Liver (tissue), 3 donors: ENCODE measurements at regions not wholly inside any gene's neighbourhood (a gene's known extent, or its start where the extent isn't known, plus 50 kb on each side); places are given as distances from the start of the nearest gene placed in this dataset.

Source experiments
- EGR1 ChIP-seq, 2 donors: IDR thresholded peaks; 2 replicates each; pipeline ENCODE4 v1.6.1; 2016 to 2018; ENCODE audit warnings: antibody characterized with exemption in 2 of 2, low read depth in 2 of 2
- TF ChIP-seq, protein P1 (sequence below): fragments of 150-350 bp; IDR thresholded peaks from 2 replicates; pipeline ENCODE4 v1.5.1; 2017; ENCODE audit warnings: improper control_type of control experiment, low read depth, low read length; ENCODE audit not compliant: missing input control
- TF ChIP-seq, protein P2 (sequence below): IDR thresholded peaks from 2 replicates; pipeline ENCODE4 v1.6.1; 2016; ENCODE audit warnings: antibody characterized with exemption
- TF ChIP-seq, protein P3 (sequence below): IDR thresholded peaks from 2 replicates; pipeline ENCODE4 v1.6.1; 2016; ENCODE audit warnings: antibody characterized with exemption, mild to moderate bottlenecking
- donor health status: healthy.
- donor health status: healthy.

DNA sequence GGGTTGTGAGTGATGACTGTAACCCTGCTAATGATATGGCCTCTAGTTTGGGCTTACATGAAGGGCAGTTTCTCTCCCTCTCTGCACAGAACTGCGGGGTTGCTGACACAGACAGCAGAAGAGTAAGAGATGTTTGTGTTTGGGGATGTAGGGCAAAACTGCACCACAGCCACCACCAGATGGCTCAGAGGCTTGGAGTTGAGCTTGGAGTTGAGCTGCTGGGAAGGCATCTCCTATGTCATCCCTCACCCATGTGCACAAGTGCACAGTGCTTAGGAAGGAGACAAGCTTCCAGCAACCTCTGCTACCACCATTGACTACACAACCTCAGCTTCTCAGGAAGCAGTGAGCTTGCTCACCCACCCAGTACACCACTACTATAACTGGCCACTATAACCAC, 303.9 kb upstream of the DEFB112 start:
- TF ChIP-seq, protein P1, sequence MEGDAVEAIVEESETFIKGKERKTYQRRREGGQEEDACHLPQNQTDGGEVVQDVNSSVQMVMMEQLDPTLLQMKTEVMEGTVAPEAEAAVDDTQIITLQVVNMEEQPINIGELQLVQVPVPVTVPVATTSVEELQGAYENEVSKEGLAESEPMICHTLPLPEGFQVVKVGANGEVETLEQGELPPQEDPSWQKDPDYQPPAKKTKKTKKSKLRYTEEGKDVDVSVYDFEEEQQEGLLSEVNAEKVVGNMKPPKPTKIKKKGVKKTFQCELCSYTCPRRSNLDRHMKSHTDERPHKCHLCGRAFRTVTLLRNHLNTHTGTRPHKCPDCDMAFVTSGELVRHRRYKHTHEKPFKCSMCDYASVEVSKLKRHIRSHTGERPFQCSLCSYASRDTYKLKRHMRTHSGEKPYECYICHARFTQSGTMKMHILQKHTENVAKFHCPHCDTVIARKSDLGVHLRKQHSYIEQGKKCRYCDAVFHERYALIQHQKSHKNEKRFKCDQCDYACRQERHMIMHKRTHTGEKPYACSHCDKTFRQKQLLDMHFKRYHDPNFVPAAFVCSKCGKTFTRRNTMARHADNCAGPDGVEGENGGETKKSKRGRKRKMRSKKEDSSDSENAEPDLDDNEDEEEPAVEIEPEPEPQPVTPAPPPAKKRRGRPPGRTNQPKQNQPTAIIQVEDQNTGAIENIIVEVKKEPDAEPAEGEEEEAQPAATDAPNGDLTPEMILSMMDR, result no peak
- TF ChIP-seq, protein P2, sequence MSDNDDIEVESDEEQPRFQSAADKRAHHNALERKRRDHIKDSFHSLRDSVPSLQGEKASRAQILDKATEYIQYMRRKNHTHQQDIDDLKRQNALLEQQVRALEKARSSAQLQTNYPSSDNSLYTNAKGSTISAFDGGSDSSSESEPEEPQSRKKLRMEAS, result no peak
- no peak for TF ChIP-seq EGR1 (IDR thresholded peaks at IDR 0.05; ENCODE audit: low read depth in 2 of 2)
- TF ChIP-seq, protein P3, sequence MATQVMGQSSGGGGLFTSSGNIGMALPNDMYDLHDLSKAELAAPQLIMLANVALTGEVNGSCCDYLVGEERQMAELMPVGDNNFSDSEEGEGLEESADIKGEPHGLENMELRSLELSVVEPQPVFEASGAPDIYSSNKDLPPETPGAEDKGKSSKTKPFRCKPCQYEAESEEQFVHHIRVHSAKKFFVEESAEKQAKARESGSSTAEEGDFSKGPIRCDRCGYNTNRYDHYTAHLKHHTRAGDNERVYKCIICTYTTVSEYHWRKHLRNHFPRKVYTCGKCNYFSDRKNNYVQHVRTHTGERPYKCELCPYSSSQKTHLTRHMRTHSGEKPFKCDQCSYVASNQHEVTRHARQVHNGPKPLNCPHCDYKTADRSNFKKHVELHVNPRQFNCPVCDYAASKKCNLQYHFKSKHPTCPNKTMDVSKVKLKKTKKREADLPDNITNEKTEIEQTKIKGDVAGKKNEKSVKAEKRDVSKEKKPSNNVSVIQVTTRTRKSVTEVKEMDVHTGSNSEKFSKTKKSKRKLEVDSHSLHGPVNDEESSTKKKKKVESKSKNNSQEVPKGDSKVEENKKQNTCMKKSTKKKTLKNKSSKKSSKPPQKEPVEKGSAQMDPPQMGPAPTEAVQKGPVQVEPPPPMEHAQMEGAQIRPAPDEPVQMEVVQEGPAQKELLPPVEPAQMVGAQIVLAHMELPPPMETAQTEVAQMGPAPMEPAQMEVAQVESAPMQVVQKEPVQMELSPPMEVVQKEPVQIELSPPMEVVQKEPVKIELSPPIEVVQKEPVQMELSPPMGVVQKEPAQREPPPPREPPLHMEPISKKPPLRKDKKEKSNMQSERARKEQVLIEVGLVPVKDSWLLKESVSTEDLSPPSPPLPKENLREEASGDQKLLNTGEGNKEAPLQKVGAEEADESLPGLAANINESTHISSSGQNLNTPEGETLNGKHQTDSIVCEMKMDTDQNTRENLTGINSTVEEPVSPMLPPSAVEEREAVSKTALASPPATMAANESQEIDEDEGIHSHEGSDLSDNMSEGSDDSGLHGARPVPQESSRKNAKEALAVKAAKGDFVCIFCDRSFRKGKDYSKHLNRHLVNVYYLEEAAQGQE, result no peak
